Ectodermal cell (in vitro differentiated cells): ENCODE measurements at regions not wholly inside any gene's neighbourhood (a gene's known extent, or its start where the extent isn't known, plus 50 kb on each side); places are given as distances from the start of the nearest gene placed in this dataset.
"Not testable (repeated sequence)": the region's sequence is repeated elsewhere in the genome, so short reads cannot be mapped to it uniquely, and the experiment has no call there.

Experiments
- H3K27ac ChIP-seq: 2 replicates; pipeline ENCODE4 v1.7.0; 2013; ENCODE audit warnings: mild to moderate bottlenecking, low read depth, low read length; ENCODE audit not compliant: insufficient read depth, poor library complexity, severe bottlenecking
- H3K27me3 ChIP-seq: 2 replicates; pipeline ENCODE4 v1.7.0; 2013; ENCODE audit warnings: mild to moderate bottlenecking, low read length; ENCODE audit not compliant: insufficient read depth, control insufficient read depth, poor library complexity, severe bottlenecking
- H3K36me3 ChIP-seq: one replicate; pipeline ENCODE4 v1.7.0; 2013; ENCODE audit warnings: low read length; ENCODE audit not compliant: control insufficient read depth, insufficient read depth
- H3K4me1 ChIP-seq: one replicate; pipeline ENCODE4 v1.7.0; 2013; ENCODE audit warnings: low read length; ENCODE audit not compliant: control insufficient read depth, insufficient read depth
- H3K4me3 ChIP-seq: 2 replicates; pipeline ENCODE4 v1.7.0; 2013; ENCODE audit warnings: low read depth, low read length, control low read depth; ENCODE audit not compliant: insufficient read depth
- H3K9me3 ChIP-seq: 2 replicates; pipeline ENCODE4 v1.7.0; 2013; ENCODE audit warnings: mild to moderate bottlenecking, low read length, moderate library complexity; ENCODE audit not compliant: control insufficient read depth
- WGBS, 2 experiments: methylation state at CpG; one replicate each; pipeline ENCODE4 v1.1.7; 2013; ENCODE audit warnings: missing lambda C conversion rate in 2 of 2; 5-methylcytosine and 5-hydroxymethylcytosine counted together

GRCh38 chr2:238616681-238617080 lies 190.0 kb downstream of the ASB1 start:
- H3K4me1 ChIP-seq: no peaks in the 10 kb centered on the region
- no peak overlapping the region for H3K27ac ChIP-seq
- no peaks in the 10 kb centered on the region for H3K36me3 ChIP-seq
- no peak overlapping the region for H3K4me3 ChIP-seq
- whole genome bisulfite sequencing, 2 experiments: 88 to 90% methylated on average over 5 of the region's 5 CpGs
- no peaks in the 10 kb centered on the region for H3K27me3 ChIP-seq
- no peaks in the 10 kb centered on the region for H3K9me3 ChIP-seq

- H3K4me1 ChIP-seq, H3K9me3 ChIP-seq, H3K27me3 ChIP-seq, H3K4me3 ChIP-seq, H3K27ac ChIP-seq, H3K36me3 ChIP-seq: not testable (repeated sequence)
- WGBS, 2 experiments: 76 to 88% methylated on average over 1 of the region's 2 CpGs
These were observed 192.0 kb downstream of the ASB1 start for GRCh38 chr2:238618494-238619283.

GRCh38 chr2:238627899-238628298 lies 201.2 kb downstream of the ASB1 start:
- no peaks in the 10 kb centered on the region for H3K9me3 ChIP-seq

GRCh38 chr2:238629064-238629463 lies 202.3 kb downstream of the ASB1 start:
- Histone ChIP-seq H3K4me1 (no peaks in the 10 kb centered on the region), H3K27ac (no peak overlapping the region), H3K9me3 (no peaks in the 10 kb centered on the region), H3K27me3 (no peaks in the 10 kb centered on the region), H3K4me3 (no peak overlapping the region), H3K36me3 (no peaks in the 10 kb centered on the region)
- WGBS, 2 experiments: 93 to 95% methylated on average over 8 of the region's 8 CpGs

More at GRCh38 chr2:238627899-238628298, 201.2 kb downstream of the ASB1 start:
- WGBS, 2 experiments: 84 to 100% methylated on average over 1 to 2 of the region's 3 CpGs
- Histone ChIP-seq H3K4me1 (no peaks in the 10 kb centered on the region), H3K36me3 (no peaks in the 10 kb centered on the region), H3K27me3 (no peaks in the 10 kb centered on the region), H3K4me3 (no peak overlapping the region), H3K27ac (no peak overlapping the region)

GRCh38 chr2:238631491-238632180 lies 204.9 kb downstream of the ASB1 start:
- Histone ChIP-seq H3K4me1 (no peaks in the 10 kb centered on the region), H3K4me3 (no peak overlapping the region), H3K27ac (no peak overlapping the region), H3K27me3 (no peaks in the 10 kb centered on the region), H3K9me3 (no peaks in the 10 kb centered on the region), H3K36me3 (no peaks in the 10 kb centered on the region)
- WGBS, 2 experiments: 92 to 94% methylated on average over 15 of the region's 15 CpGs

- Histone ChIP-seq H3K27ac (no peak overlapping the region), H3K9me3 (no peaks in the 10 kb centered on the region), H3K27me3 (no peaks in the 10 kb centered on the region), H3K4me1 (no peaks in the 10 kb centered on the region), H3K36me3 (no peaks in the 10 kb centered on the region), H3K4me3 (no peak overlapping the region)
- 92 to 94% methylated on average over 26 of the region's 26 CpGs for WGBS, 2 experiments
These were observed 205.7 kb downstream of the ASB1 start for GRCh38 chr2:238632181-238633060.

GRCh38 chr2:238633426-238634328 lies 206.9 kb downstream of the ASB1 start:
- Histone ChIP-seq H3K4me1 (no peaks in the 10 kb centered on the region), H3K27me3 (no peaks in the 10 kb centered on the region), H3K36me3 (no peaks in the 10 kb centered on the region), H3K27ac (no peak overlapping the region), H3K9me3 (no peaks in the 10 kb centered on the region), H3K4me3 (no peak overlapping the region)
- WGBS, 2 experiments: 90% methylated on average over 39 to 40 of the region's 41 CpGs

GRCh38 chr2:238634701-238635357 lies 208.1 kb downstream of the ASB1 start:
- Histone ChIP-seq H3K4me3 (no peak overlapping the region), H3K9me3 (no peaks in the 10 kb centered on the region), H3K27ac (no peak overlapping the region), H3K27me3 (no peaks in the 10 kb centered on the region), H3K4me1 (no peaks in the 10 kb centered on the region), H3K36me3 (no peaks in the 10 kb centered on the region)
- WGBS, 2 experiments: 93% methylated on average over 12 of the region's 12 CpGs

GRCh38 chr2:238635647-238636051 lies 208.9 kb downstream of the ASB1 start:
- Histone ChIP-seq H3K27me3 (no peaks in the 10 kb centered on the region), H3K27ac (no peak overlapping the region), H3K36me3 (no peaks in the 10 kb centered on the region), H3K4me1 (no peaks in the 10 kb centered on the region), H3K9me3 (no peaks in the 10 kb centered on the region), H3K4me3 (no peak overlapping the region)
- WGBS, 2 experiments: 91 to 93% methylated on average over 8 of the region's 8 CpGs
